WTC11 (cell line): ENCODE measurements at regions not wholly inside any gene's neighbourhood (a gene's known extent, or its start where the extent isn't known, plus 50 kb on each side); places are given as distances from the start of the nearest gene placed in this dataset.
A peak's percentile ranks its signal among the peaks of the same experiment; 100 is the strongest.
"Not testable (repeated sequence)": the region's sequence is repeated elsewhere in the genome, so short reads cannot be mapped to it uniquely, and the experiment has no call there.

Experiments
- ATAC-seq: fragments of 200-7000 bp; cut with Tn5 transposase; 2 replicates; pipeline ENCODE4 v1.10.0; 2021; ENCODE audit warnings: mild to moderate bottlenecking, moderate library complexity
- CTCF ChIA-PET: fragments of 300-600 bp; sonication (Branson Sonifier 250); formaldehyde crosslinking; loops from one replicate; lab custom pipeline; 2021; ENCODE audit warnings: antibody characterized with exemption; lab: Charles Lee
- POLR2A ChIA-PET: fragments of 350-600 bp; sonication (Branson Sonifier 250); formaldehyde crosslinking; loops from one replicate; lab custom pipeline; 2021; ENCODE audit warnings: antibody characterized with exemption; lab: Charles Lee
- DNase-seq: peaks from one replicate; pipeline ENCODE4 v3.0.0; 2021; ENCODE audit warnings: low spot score
- H3K27ac Mint-ChIP-seq: 2 replicates; pipeline ENCODE4 v1.8.0; 2021; ENCODE audit warnings: mixed read lengths
- H3K27me3 Mint-ChIP-seq: 2 replicates; pipeline ENCODE4 v1.8.0; 2021; ENCODE audit warnings: low read depth, mild to moderate bottlenecking, moderate library complexity, mixed read lengths
- H3K36me3 Mint-ChIP-seq: 2 replicates; pipeline ENCODE4 v1.8.0; 2021; ENCODE audit warnings: mixed read lengths
- H3K4me1 Mint-ChIP-seq: 2 replicates; pipeline ENCODE4 v1.8.0; 2022; ENCODE audit warnings: mixed read lengths
- H3K4me3 Mint-ChIP-seq: 2 replicates; pipeline ENCODE4 v1.8.0; 2021; ENCODE audit warnings: mild to moderate bottlenecking, moderate library complexity, mixed read lengths
- H3K9me3 Mint-ChIP-seq: 2 replicates; pipeline ENCODE4 v1.8.0; 2021; ENCODE audit warnings: mixed read lengths
- CREB1 ChIP-seq: sonication (generic); formaldehyde crosslinking; IDR thresholded peaks from 2 replicates; pipeline ENCODE4 v1.8.0; 2023; ENCODE audit warnings: mild to moderate bottlenecking, missing genetic modification reagents
- CREM ChIP-seq: sonication (generic); formaldehyde crosslinking; IDR thresholded peaks from 2 replicates; pipeline ENCODE4 v1.8.1; 2022; ENCODE audit warnings: mild to moderate bottlenecking, missing genetic modification reagents, moderate library complexity
- E2F5 ChIP-seq: sonication (generic); formaldehyde crosslinking; IDR thresholded peaks from 2 replicates; pipeline ENCODE4 v1.8.1; 2022; ENCODE audit warnings: mild to moderate bottlenecking, moderate library complexity, missing genetic modification reagents
- FOXP4 ChIP-seq: sonication (generic); formaldehyde crosslinking; IDR thresholded peaks from 2 replicates; pipeline ENCODE4 v1.8.0; 2022; ENCODE audit warnings: mild to moderate bottlenecking, missing genetic modification reagents
- GABPB1 ChIP-seq: sonication (generic); formaldehyde crosslinking; IDR thresholded peaks from 2 replicates; pipeline ENCODE4 v1.8.1; 2023; ENCODE audit warnings: mild to moderate bottlenecking, missing genetic modification reagents
- GRHL2 ChIP-seq: fragments of 250-450 bp; sonication (Bioruptor Pico); IDR thresholded peaks from 2 replicates; pipeline ENCODE4 v1.8.0; 2022; ENCODE audit warnings: mild to moderate bottlenecking, moderate library complexity; ENCODE audit not compliant: insufficient replicate concordance, severe bottlenecking
- GTF2I ChIP-seq: fragments of 250-450 bp; sonication (Bioruptor Pico); conservative IDR thresholded peaks from 2 replicates; pipeline ENCODE4 v1.4.0; 2021; ENCODE audit warnings: mild to moderate bottlenecking
- IRF1 ChIP-seq: sonication (generic); formaldehyde crosslinking; IDR thresholded peaks from 2 replicates; pipeline ENCODE4 v1.8.0; 2023; ENCODE audit warnings: missing genetic modification reagents
- JAZF1 ChIP-seq: fragments of 250-450 bp; sonication (Bioruptor Pico); IDR thresholded peaks from 2 replicates; pipeline ENCODE4 v1.9.0; 2021; ENCODE audit warnings: moderate library complexity, mild to moderate bottlenecking, inconsistent platforms
- MXD4 ChIP-seq: fragments of 250-450 bp; sonication (Bioruptor Pico); IDR thresholded peaks from 2 replicates; pipeline ENCODE4 v1.8.0; 2021; ENCODE audit warnings: mild to moderate bottlenecking, moderate library complexity, borderline replicate concordance
- OVOL2 ChIP-seq: fragments of 250-450 bp; sonication (Bioruptor Pico); IDR thresholded peaks from 2 replicates; pipeline ENCODE4 v1.9.0; 2021; ENCODE audit warnings: mild to moderate bottlenecking, borderline replicate concordance
- SMAD4 ChIP-seq: sonication (generic); formaldehyde crosslinking; IDR thresholded peaks from 2 replicates; pipeline ENCODE4 v1.8.0; 2022; ENCODE audit warnings: mild to moderate bottlenecking, missing genetic modification reagents
- TEAD4 ChIP-seq: sonication (generic); formaldehyde crosslinking; IDR thresholded peaks from 2 replicates; pipeline ENCODE4 v1.8.0; 2022; ENCODE audit warnings: mild to moderate bottlenecking, missing genetic modification reagents
- TP53 ChIP-seq: sonication (generic); formaldehyde crosslinking; IDR thresholded peaks from 2 replicates; pipeline ENCODE4 v1.8.1; 2023; ENCODE audit warnings: mild to moderate bottlenecking, missing genetic modification reagents
- ZMAT4 ChIP-seq: fragments of 250-450 bp; sonication (Bioruptor Pico); IDR thresholded peaks from 2 replicates; pipeline ENCODE4 v1.9.0; 2021; ENCODE audit warnings: mild to moderate bottlenecking
- ZNF121 ChIP-seq: sonication (generic); formaldehyde crosslinking; IDR thresholded peaks from 2 replicates; pipeline ENCODE4 v1.8.0; 2023; ENCODE audit warnings: missing genetic modification reagents
- ZNF138 ChIP-seq: sonication (generic); formaldehyde crosslinking; conservative IDR thresholded peaks from 2 replicates; pipeline ENCODE4 v1.8.1; 2022; ENCODE audit warnings: mild to moderate bottlenecking, moderate library complexity, missing genetic modification reagents
- ZNF317 ChIP-seq: sonication (generic); formaldehyde crosslinking; IDR thresholded peaks from 2 replicates; pipeline ENCODE4 v1.8.1; 2023; ENCODE audit warnings: low read depth, mild to moderate bottlenecking, moderate library complexity, missing genetic modification reagents, borderline replicate concordance
- ZNF396 ChIP-seq: fragments of 250-450 bp; sonication (Bioruptor Pico); IDR thresholded peaks from 2 replicates; pipeline ENCODE4 v1.8.0; 2021; ENCODE audit warnings: mild to moderate bottlenecking, moderate library complexity, borderline replicate concordance
- ZNF425 ChIP-seq: fragments of 250-450 bp; sonication (Bioruptor Pico); conservative IDR thresholded peaks from 2 replicates; pipeline ENCODE4 v1.9.0; 2021; ENCODE audit warnings: mild to moderate bottlenecking
- ZNF671 ChIP-seq: fragments of 250-450 bp; sonication (Bioruptor Pico); IDR thresholded peaks from 2 replicates; pipeline ENCODE4 v1.8.0; 2021; ENCODE audit warnings: mild to moderate bottlenecking

GRCh38 chr16:24652803-24653202 is 76.6 kb upstream of the TNRC6A start:
- no peak overlapping the region for H3K4me3 Mint-ChIP-seq
- ChIA-PET CTCF (no interaction called here), POLR2A (no interaction called here)
- no peak for DNase-seq
- H3K27me3 Mint-ChIP-seq: no peaks in the 10 kb centered on the region
- H3K4me1 Mint-ChIP-seq: peaks cover 10% of the 10 kb centered on the region
- H3K27ac Mint-ChIP-seq: peak overlapping the region; percentile 66; the same call in 1 of the 2 replicates
- no peaks in the 10 kb centered on the region for H3K36me3 Mint-ChIP-seq
- no peak for ATAC-seq
- no peak for TF ChIP-seq GTF2I (CRISPR knock-in tag)
- no peak for TF ChIP-seq E2F5 (CRISPR knock-in tag)
- no peak for TF ChIP-seq CREB1 (CRISPR knock-in tag)
- no peak for TF ChIP-seq ZMAT4
- no peak for TF ChIP-seq IRF1 (CRISPR knock-in tag)
- no peak for TF ChIP-seq ZNF425 (CRISPR knock-in tag)
- TF ChIP-seq OVOL2: no peak
- TF ChIP-seq GRHL2: no peak
- no peak for TF ChIP-seq ZNF138 (CRISPR knock-in tag)
- TF ChIP-seq GABPB1 (CRISPR knock-in tag): no peak
- TF ChIP-seq ZNF121 (CRISPR knock-in tag): no peak
- TF ChIP-seq ZNF317 (CRISPR knock-in tag): no peak
- no peak for TF ChIP-seq ZNF396 (CRISPR knock-in tag)
- no peaks in the 10 kb centered on the region for H3K9me3 Mint-ChIP-seq

- Mint-ChIP-seq H3K4me3 (no peak overlapping the region), H3K9me3 (no peaks in the 10 kb centered on the region), H3K36me3 (no peaks in the 10 kb centered on the region), H3K4me1 (peaks cover 10% of the 10 kb centered on the region), H3K27ac (no peak overlapping the region), H3K27me3 (no peaks in the 10 kb centered on the region)
- ATAC-seq: no peak
- no peak for DNase-seq
- POLR2A ChIA-PET: no interaction called here
- TF ChIP-seq MXD4 (CRISPR knock-in tag): no peak
- TF ChIP-seq ZNF671 (CRISPR knock-in tag): no peak
- TF ChIP-seq TP53 (CRISPR knock-in tag): no peak
- no peak for TF ChIP-seq IRF1 (CRISPR knock-in tag)
- no peak for TF ChIP-seq JAZF1 (CRISPR knock-in tag)
- no peak for TF ChIP-seq SMAD4 (CRISPR knock-in tag)
- TF ChIP-seq ZNF121 (CRISPR knock-in tag): no peak
- no peak for TF ChIP-seq CREM (CRISPR knock-in tag)
- no peak for TF ChIP-seq TEAD4 (CRISPR knock-in tag)
- no peak for TF ChIP-seq GABPB1 (CRISPR knock-in tag)
- no peak for TF ChIP-seq FOXP4
- TF ChIP-seq ZMAT4: no peak
- CTCF ChIA-PET: no interaction called here
Observed at GRCh38 chr16:24653725-24654124, 75.7 kb upstream of the TNRC6A start.

- H3K27ac Mint-ChIP-seq, H3K27me3 Mint-ChIP-seq, DNase-seq: not testable (repeated sequence)
Observed at GRCh38 chr16:24665942-24666341, 63.5 kb upstream of the TNRC6A start.

More at GRCh38 chr16:24665942-24666341, 63.5 kb upstream of the TNRC6A start:
- H3K4me3 Mint-ChIP-seq, H3K36me3 Mint-ChIP-seq, CTCF ChIA-PET, ATAC-seq, H3K9me3 Mint-ChIP-seq, POLR2A ChIA-PET: not testable (repeated sequence)
- peaks cover 12% of the 10 kb centered on the region for H3K4me1 Mint-ChIP-seq
